ENCODE measurements at regions not wholly inside any gene's neighbourhood (a gene's known extent, or its start where the extent isn't known, plus 50 kb on each side); places are given as distances from the start of the nearest gene placed in this dataset.

DNA sequence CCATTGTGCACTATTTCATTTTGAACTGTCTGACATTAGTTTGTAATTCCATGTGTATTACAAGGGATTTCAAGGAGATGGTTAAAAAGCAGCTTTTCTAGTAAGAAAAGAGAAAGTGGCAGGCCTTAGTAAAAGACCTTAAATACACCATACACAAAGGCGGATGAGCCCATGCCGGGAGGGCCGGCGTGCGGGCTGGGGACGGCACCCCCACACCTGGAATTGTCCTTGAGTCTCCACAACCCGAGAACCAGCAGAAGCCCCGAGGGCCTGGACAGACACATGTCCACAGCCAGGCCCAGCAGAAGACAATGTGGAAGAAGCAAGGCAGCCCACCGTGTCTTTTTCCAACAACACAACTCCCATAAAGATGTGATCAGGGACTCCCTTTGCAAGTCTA lies 123.7 kb upstream of the TCERG1L start:
- TF ChIP-seq, protein P1, sequence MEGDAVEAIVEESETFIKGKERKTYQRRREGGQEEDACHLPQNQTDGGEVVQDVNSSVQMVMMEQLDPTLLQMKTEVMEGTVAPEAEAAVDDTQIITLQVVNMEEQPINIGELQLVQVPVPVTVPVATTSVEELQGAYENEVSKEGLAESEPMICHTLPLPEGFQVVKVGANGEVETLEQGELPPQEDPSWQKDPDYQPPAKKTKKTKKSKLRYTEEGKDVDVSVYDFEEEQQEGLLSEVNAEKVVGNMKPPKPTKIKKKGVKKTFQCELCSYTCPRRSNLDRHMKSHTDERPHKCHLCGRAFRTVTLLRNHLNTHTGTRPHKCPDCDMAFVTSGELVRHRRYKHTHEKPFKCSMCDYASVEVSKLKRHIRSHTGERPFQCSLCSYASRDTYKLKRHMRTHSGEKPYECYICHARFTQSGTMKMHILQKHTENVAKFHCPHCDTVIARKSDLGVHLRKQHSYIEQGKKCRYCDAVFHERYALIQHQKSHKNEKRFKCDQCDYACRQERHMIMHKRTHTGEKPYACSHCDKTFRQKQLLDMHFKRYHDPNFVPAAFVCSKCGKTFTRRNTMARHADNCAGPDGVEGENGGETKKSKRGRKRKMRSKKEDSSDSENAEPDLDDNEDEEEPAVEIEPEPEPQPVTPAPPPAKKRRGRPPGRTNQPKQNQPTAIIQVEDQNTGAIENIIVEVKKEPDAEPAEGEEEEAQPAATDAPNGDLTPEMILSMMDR (conservative IDR thresholded peaks at IDR 0.05): no peak
- Histone ChIP-seq H3K9ac (ENCODE audit: extremely low read depth, insufficient read length, low read length) (no peak overlapping the region), H3K18ac (ENCODE audit: insufficient read length, low read depth, low read length) (no peak overlapping the region), H3K23me2 (ENCODE audit: insufficient read length, low read depth, low read length, poor library complexity, severe bottlenecking) (no peaks in the 10 kb centered on the region), H4K20me1 (ENCODE audit: control insufficient read depth, insufficient read depth, insufficient read length) (no peaks in the 10 kb centered on the region), H3K23ac (ENCODE audit: insufficient read length, low read depth, low read length) (no peak overlapping the region), H3K79me2 (ENCODE audit: insufficient read depth, low read length) (no peaks in the 10 kb centered on the region), H3K4ac (ENCODE audit: low read depth, low read length) (no peak overlapping the region), H3T11ph (ENCODE audit: low read length) (no peak overlapping the region), H3K4me1 (ENCODE audit: insufficient read depth, low read length) (no peaks in the 10 kb centered on the region), H4K91ac (ENCODE audit: insufficient read length, low read depth, low read length) (no peak overlapping the region), H2BK20ac (ENCODE audit: low read depth, low read length, poor library complexity, severe bottlenecking) (no peak overlapping the region), H2AK5ac (ENCODE audit: insufficient read length, low read length) (no peak overlapping the region), H4K5ac (ENCODE audit: insufficient read length, low read depth, low read length) (no peak overlapping the region), H3K14ac (ENCODE audit: insufficient read depth, low read length) (no peak overlapping the region), H2BK12ac (ENCODE audit: insufficient read length, low read depth, low read length) (no peak overlapping the region), H2BK120ac (ENCODE audit: low read depth, low read length, poor library complexity, severe bottlenecking) (no peak overlapping the region), H3K27me3 (ENCODE audit: insufficient read depth, low read length) (no peaks in the 10 kb centered on the region), H3K79me1 (ENCODE audit: insufficient read depth, low read depth, low read length, poor library complexity, severe bottlenecking) (no peaks in the 10 kb centered on the region), H3K56ac (ENCODE audit: insufficient read length, low read depth, low read length) (no peak overlapping the region), H2BK15ac (ENCODE audit: low read depth, low read length) (no peak overlapping the region), H3K27ac (ENCODE audit: insufficient read length, low read depth, low read length) (no peak overlapping the region), H3K9me3 (ENCODE audit: control insufficient read depth, low read depth, low read length) (no peaks in the 10 kb centered on the region), H2BK5ac (ENCODE audit: insufficient read length, low read length) (no peak overlapping the region), H2AFZ (ENCODE audit: low read length) (no peak overlapping the region), H4K8ac (replicated peaks; ENCODE audit: insufficient read length, low read depth, low read length) (no peak overlapping the region), H3K4me2 (ENCODE audit: insufficient read depth, insufficient read length, low read length) (no peak overlapping the region)
- Mint-ChIP-seq H3K4me1 (peaks cover 4 to 10% of the 10 kb centered on the region in 2 experiments), H3K9me3 (no peaks in the 10 kb centered on the region), H3K4me3 (no peak overlapping the region), H3K27me3 (ENCODE audit: low read depth) (peaks cover 15% of the 10 kb centered on the region), H3K27ac (no peak overlapping the region), H3K36me3 (ENCODE audit: insufficient read depth in 1 of 3, low read depth in 3 of 3) (no peaks in the 10 kb centered on the region)
- DNase-seq: no peak
- no CpG with 5 or more reads among the region's 9 CpGs for WGBS (ENCODE audit: extremely low coverage, insufficient read length, low lambda C conversion rate)
